ENCODE measurements at regions not wholly inside any gene's neighbourhood (a gene's known extent, or its start where the extent isn't known, plus 50 kb on each side); places are given as distances from the start of the nearest gene placed in this dataset.

DNA sequence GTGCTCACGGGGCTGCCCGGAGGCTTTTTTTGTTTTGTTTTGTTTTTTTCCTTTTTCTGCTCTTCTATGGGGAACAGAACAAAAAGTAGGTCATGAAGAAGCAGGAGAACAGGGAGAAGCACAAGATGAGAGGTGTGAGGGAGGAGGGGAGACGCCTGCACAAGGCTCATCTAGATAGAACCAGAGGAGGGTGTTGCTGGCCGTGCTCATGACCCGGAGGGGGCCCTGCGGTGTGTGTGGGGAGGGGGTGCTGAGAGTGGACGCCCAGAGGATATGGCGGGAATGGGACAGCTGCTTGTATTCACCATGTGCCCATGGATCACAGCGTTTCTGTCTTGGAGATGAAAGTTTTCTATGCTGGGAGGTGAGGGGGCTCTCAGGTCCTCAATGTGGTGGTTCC lies 183.7 kb downstream of the FOXL1 start:
- Histone ChIP-seq H3K36me3 (no peaks in the 10 kb centered on the region), H3K4me1 (ENCODE audit: control insufficient read depth in 1 of 2, insufficient read depth in 1 of 2, low read depth in 1 of 2, low read length in 1 of 2) (no peaks in the 10 kb centered on the region), H3K27me3 (peaks cover 54% of the 10 kb centered on the region), H3K4me3 (ENCODE audit: low read depth in 1 of 2, low read length in 1 of 2) (no peak overlapping the region), H3K27ac (no peak overlapping the region), H3K9me3 (no peaks in the 10 kb centered on the region)
- TF ChIP-seq, protein P1, sequence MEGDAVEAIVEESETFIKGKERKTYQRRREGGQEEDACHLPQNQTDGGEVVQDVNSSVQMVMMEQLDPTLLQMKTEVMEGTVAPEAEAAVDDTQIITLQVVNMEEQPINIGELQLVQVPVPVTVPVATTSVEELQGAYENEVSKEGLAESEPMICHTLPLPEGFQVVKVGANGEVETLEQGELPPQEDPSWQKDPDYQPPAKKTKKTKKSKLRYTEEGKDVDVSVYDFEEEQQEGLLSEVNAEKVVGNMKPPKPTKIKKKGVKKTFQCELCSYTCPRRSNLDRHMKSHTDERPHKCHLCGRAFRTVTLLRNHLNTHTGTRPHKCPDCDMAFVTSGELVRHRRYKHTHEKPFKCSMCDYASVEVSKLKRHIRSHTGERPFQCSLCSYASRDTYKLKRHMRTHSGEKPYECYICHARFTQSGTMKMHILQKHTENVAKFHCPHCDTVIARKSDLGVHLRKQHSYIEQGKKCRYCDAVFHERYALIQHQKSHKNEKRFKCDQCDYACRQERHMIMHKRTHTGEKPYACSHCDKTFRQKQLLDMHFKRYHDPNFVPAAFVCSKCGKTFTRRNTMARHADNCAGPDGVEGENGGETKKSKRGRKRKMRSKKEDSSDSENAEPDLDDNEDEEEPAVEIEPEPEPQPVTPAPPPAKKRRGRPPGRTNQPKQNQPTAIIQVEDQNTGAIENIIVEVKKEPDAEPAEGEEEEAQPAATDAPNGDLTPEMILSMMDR (IDR thresholded peaks at IDR 0.05), result no peak

DNA sequence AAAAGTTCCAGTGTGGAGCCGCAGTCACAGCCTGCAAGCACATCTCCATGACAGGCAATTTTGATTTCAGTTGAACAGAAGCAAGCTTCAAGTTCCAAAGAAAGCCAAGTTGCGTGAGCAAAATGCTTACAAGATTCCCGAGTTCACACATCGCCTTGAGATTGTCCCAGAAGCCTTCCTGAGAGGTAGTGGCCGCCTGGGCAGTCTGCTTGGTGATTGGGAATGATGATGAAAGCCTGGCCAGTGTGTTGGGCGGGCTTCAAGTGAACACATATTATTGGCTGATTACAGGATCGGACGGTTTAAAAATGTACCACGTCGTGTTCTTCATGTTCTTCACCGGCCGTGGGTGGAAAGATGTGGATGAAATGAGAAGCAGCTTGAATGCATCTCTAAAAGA lies 185.5 kb downstream of the FOXL1 start:
- Histone ChIP-seq H3K4me3 (ENCODE audit: low read depth in 1 of 2, low read length in 1 of 2) (no peak overlapping the region), H3K4me1 (ENCODE audit: control insufficient read depth in 1 of 2, insufficient read depth in 1 of 2, low read depth in 1 of 2, low read length in 1 of 2) (no peaks in the 10 kb centered on the region), H3K9me3 (no peaks in the 10 kb centered on the region), H3K27me3 (peaks cover 37% of the 10 kb centered on the region), H3K36me3 (no peaks in the 10 kb centered on the region), H3K27ac (no peak overlapping the region)
- TF ChIP-seq, protein P1 (IDR thresholded peaks at IDR 0.05), result no peak

DNA sequence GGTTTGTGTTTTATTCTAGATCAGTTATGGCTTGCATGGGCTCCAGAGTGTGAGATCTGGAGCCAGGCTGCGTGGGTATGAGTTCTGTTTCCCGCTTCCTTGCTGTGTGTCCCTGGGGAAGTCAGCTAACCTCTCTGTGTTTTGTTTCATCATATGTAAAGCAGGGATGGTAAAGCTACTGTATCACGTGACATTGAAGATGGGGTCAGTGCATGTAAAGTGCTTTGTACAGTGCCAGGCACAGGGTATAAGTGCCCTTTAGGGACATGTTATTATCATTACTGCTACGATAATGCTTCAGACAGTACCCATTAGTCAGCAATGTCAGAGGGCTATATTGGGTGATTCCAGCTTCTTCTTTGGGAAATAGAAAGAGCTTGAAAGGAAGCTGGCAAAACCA lies 186.2 kb downstream of the FOXL1 start:
- H3K27me3 ChIP-seq, result peaks cover 29% of the 10 kb centered on the region
- no peak overlapping the region for H3K27ac ChIP-seq
- no peaks in the 10 kb centered on the region for H3K9me3 ChIP-seq
- H3K4me1 ChIP-seq (ENCODE audit: control insufficient read depth in 1 of 2, insufficient read depth in 1 of 2, low read depth in 1 of 2, low read length in 1 of 2), result no peaks in the 10 kb centered on the region
- H3K4me3 ChIP-seq (ENCODE audit: low read depth in 1 of 2, low read length in 1 of 2), result no peak overlapping the region
- H3K36me3 ChIP-seq, result no peaks in the 10 kb centered on the region
- TF ChIP-seq, protein P1 (IDR thresholded peaks at IDR 0.05), result no peak

DNA sequence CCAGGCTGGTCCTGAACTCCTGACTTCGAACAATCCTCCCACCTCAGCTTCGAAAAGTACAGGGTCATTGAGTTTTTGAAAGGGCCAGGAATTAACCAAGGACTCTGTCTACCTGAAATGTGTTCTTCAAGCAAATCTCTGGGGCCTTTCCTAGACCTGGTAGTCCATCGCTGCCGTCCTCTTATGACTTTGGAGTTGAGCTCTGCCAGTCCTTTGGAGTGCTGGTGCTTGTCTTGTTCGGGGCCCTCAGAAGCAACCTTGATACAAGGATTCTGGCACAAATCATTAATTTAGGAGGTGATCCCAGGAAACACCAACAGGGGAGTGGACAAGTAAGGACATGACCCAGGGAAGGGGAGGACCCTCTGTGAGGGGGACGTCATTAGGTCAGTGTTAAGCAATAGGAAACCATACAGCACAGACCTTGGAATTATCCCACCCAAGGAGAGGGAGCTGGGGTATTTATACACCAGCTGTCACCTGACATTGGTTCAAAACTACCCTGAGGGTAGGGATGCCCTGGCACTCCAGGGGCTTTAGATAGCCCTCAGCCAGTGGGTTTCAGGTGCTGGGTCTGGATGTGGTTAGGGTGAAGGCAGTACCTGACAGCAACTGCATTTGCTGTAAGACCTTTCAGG lies 187.2 kb downstream of the FOXL1 start:
- H3K4me3 ChIP-seq (ENCODE audit: low read depth in 1 of 2, low read length in 1 of 2), result no peak overlapping the region
- peaks cover 23% of the 10 kb centered on the region for H3K27me3 ChIP-seq
- H3K9me3 ChIP-seq, result no peaks in the 10 kb centered on the region
- no peak overlapping the region for H3K27ac ChIP-seq
- H3K36me3 ChIP-seq, result no peaks in the 10 kb centered on the region
- TF ChIP-seq, protein P1 (IDR thresholded peaks at IDR 0.05), result no peak
- H3K4me1 ChIP-seq (ENCODE audit: control insufficient read depth in 1 of 2, insufficient read depth in 1 of 2, low read depth in 1 of 2, low read length in 1 of 2), result no peaks in the 10 kb centered on the region

DNA sequence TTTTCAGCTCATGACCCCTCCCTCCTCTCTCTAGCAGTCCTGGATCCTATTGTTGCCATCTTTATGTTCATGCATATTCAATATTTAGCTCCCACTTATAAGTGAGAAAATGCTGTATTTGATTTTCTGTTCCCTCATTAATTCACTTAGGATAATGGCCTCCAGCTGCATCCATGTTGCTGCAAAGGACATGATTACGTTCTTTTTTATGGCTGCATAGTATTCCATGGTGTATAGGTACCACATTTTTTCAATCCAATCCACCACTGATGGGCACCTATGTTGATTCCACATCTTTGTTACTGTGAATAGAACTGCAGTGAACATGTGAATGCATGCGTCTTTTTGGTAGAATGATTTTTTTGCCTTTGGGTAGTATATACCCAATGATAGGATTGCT lies 188.4 kb downstream of the FOXL1 start:
- Histone ChIP-seq H3K27me3 (peaks cover 20% of the 10 kb centered on the region), H3K4me1 (ENCODE audit: control insufficient read depth in 1 of 2, insufficient read depth in 1 of 2, low read depth in 1 of 2, low read length in 1 of 2) (no peaks in the 10 kb centered on the region), H3K36me3 (no peaks in the 10 kb centered on the region), H3K4me3 (ENCODE audit: low read depth in 1 of 2, low read length in 1 of 2) (no peak overlapping the region), H3K27ac (no peak overlapping the region), H3K9me3 (no peaks in the 10 kb centered on the region)
- TF ChIP-seq, protein P1 (IDR thresholded peaks at IDR 0.05), result no peak

All from neutrophil (primary cell).